ENCODE measurements at regions not wholly inside any gene's neighbourhood (a gene's known extent, or its start where the extent isn't known, plus 50 kb on each side); places are given as distances from the start of the nearest gene placed in this dataset.

GRCh38 chr19:31416548-31416947 lies 67.3 kb upstream of the TSHZ3 start:
- Mint-ChIP-seq H3K4me1 (no peaks in the 10 kb centered on the region), H3K9me3 (peaks cover 3% of the 10 kb centered on the region), H3K27me3 (no peaks in the 10 kb centered on the region), H3K27ac (no peak overlapping the region), H3K36me3 (ENCODE audit: low read depth) (no peaks in the 10 kb centered on the region), H3K4me3 (no peak overlapping the region)
- no peak for ATAC-seq (ENCODE audit: low read depth)
- ChIA-PET CTCF (no interaction called here), POLR2A (no interaction called here)
- DNase-seq = no peak
- TF ChIP-seq CTCF (IDR thresholded peaks at IDR 0.05) = no peak
- intact Hi-C loops (cut with micrococcal nuclease) = no loop called here

GRCh38 chr19:31418055-31418454 lies 68.8 kb upstream of the TSHZ3 start:
- no peak for ATAC-seq (ENCODE audit: low read depth)
- intact Hi-C loops (cut with micrococcal nuclease) = no loop called here
- POLR2A ChIA-PET = no interaction called here
- CTCF ChIA-PET = no interaction called here
- no peaks in the 10 kb centered on the region for H3K27me3 Mint-ChIP-seq
- H3K4me1 Mint-ChIP-seq = no peaks in the 10 kb centered on the region
- TF ChIP-seq CTCF (IDR thresholded peaks at IDR 0.05) = no peak
- H3K36me3 Mint-ChIP-seq (ENCODE audit: low read depth) = no peaks in the 10 kb centered on the region
- H3K9me3 Mint-ChIP-seq = peaks cover 3% of the 10 kb centered on the region
- no peak overlapping the region for H3K27ac Mint-ChIP-seq
- no peak overlapping the region for H3K4me3 Mint-ChIP-seq
- DNase-seq = no peak

GRCh38 chr19:31418692-31419430 lies 69.6 kb upstream of the TSHZ3 start:
- no peak for ATAC-seq (ENCODE audit: low read depth)
- no peaks in the 10 kb centered on the region for H3K4me1 Mint-ChIP-seq
- H3K36me3 Mint-ChIP-seq (ENCODE audit: low read depth) = no peaks in the 10 kb centered on the region
- no peaks in the 10 kb centered on the region for H3K27me3 Mint-ChIP-seq
- POLR2A ChIA-PET = no interaction called here
- no peak for DNase-seq
- CTCF ChIA-PET = no interaction called here
- peaks cover 3% of the 10 kb centered on the region for H3K9me3 Mint-ChIP-seq
- intact Hi-C loops (cut with micrococcal nuclease) = no loop called here
- no peak overlapping the region for H3K27ac Mint-ChIP-seq
- no peak overlapping the region for H3K4me3 Mint-ChIP-seq
- TF ChIP-seq CTCF (IDR thresholded peaks at IDR 0.05) = no peak

- no peak for DNase-seq
Measured at GRCh38 chr19:31419871-31420445, 70.7 kb upstream of the TSHZ3 start.

GRCh38 chr19:31421082-31421481 lies 71.8 kb upstream of the TSHZ3 start:
- peaks cover 2% of the 10 kb centered on the region for H3K9me3 Mint-ChIP-seq
- no peak overlapping the region for H3K27ac Mint-ChIP-seq
- CTCF ChIA-PET = no interaction called here
- DNase-seq (no peak), ATAC-seq (ENCODE audit: low read depth) (no peak)
- H3K27me3 Mint-ChIP-seq = no peaks in the 10 kb centered on the region
- intact Hi-C loops (cut with micrococcal nuclease) = no loop called here
- POLR2A ChIA-PET = no interaction called here
- H3K36me3 Mint-ChIP-seq (ENCODE audit: low read depth) = no peaks in the 10 kb centered on the region
- no peak overlapping the region for H3K4me3 Mint-ChIP-seq
- no peak for TF ChIP-seq CTCF (IDR thresholded peaks at IDR 0.05)
- no peaks in the 10 kb centered on the region for H3K4me1 Mint-ChIP-seq

More at GRCh38 chr19:31419871-31420445, 70.7 kb upstream of the TSHZ3 start:
- no peaks in the 10 kb centered on the region for H3K4me1 Mint-ChIP-seq
- ChIA-PET POLR2A (no interaction called here), CTCF (no interaction called here)
- no peak for TF ChIP-seq CTCF (IDR thresholded peaks at IDR 0.05)
- ATAC-seq (ENCODE audit: low read depth) = no peak
- H3K4me3 Mint-ChIP-seq = no peak overlapping the region
- intact Hi-C loops (cut with micrococcal nuclease) = no loop called here
- no peak overlapping the region for H3K27ac Mint-ChIP-seq
- peaks cover 2% of the 10 kb centered on the region for H3K9me3 Mint-ChIP-seq
- no peaks in the 10 kb centered on the region for H3K36me3 Mint-ChIP-seq (ENCODE audit: low read depth)
- no peaks in the 10 kb centered on the region for H3K27me3 Mint-ChIP-seq
